ENCODE measurements at regions not wholly inside any gene's neighbourhood (a gene's known extent, or its start where the extent isn't known, plus 50 kb on each side); places are given as distances from the start of the nearest gene placed in this dataset.

- FAIRE-seq (no peak), DNase-seq (ENCODE audit: low read depth, low spot score) (no peak)
- Histone ChIP-seq H3K4me1 (ENCODE audit: control insufficient read depth, extremely low read depth, insufficient read depth, low read length) (no peaks in the 10 kb centered on the region), H3K27me3 (ENCODE audit: control insufficient read depth, extremely low read depth, insufficient read depth, low read length) (peaks cover 5% of the 10 kb centered on the region), H2AFZ (ENCODE audit: control insufficient read depth, low read length) (no peak overlapping the region), H3K9me3 (ENCODE audit: control insufficient read depth, low read depth, low read length) (no peaks in the 10 kb centered on the region), H4K20me1 (ENCODE audit: control insufficient read depth, extremely low read depth, insufficient read depth, low read length) (no peaks in the 10 kb centered on the region), H3K4me2 (ENCODE audit: control insufficient read depth, extremely low read depth, insufficient read depth, low read depth, low read length) (no peak overlapping the region), H3K36me3 (ENCODE audit: control insufficient read depth in 2 of 2, extremely low read depth in 1 of 2, insufficient read depth in 2 of 2, low read length in 2 of 2) (no peaks in the 10 kb centered on the region), H3K79me2 (ENCODE audit: control insufficient read depth, insufficient read depth, low read length) (no peaks in the 10 kb centered on the region), H3K9ac (ENCODE audit: control insufficient read depth, extremely low read depth, insufficient read depth, low read length) (no peak overlapping the region), H3K27ac (ENCODE audit: control insufficient read depth, insufficient read depth, low read length) (no peak overlapping the region), H3K9me1 (ENCODE audit: control insufficient read depth, extremely low read depth, insufficient read depth, low read length) (no peaks in the 10 kb centered on the region), H3K4me3 (ENCODE audit: control insufficient read depth in 2 of 3, extremely low read depth in 1 of 3, insufficient read depth in 2 of 3, low read depth in 1 of 3, low read length in 3 of 3) (no peak overlapping the region)
- TF ChIP-seq EZH2 (IDR thresholded peaks at IDR 0.05; ENCODE audit: low read length) (no peak), CTCF (optimal IDR thresholded peaks at IDR 0.05 in 1 of 3, IDR thresholded peaks at IDR 0.05 in 1 of 3, conservative IDR thresholded peaks at IDR 0.05 in 1 of 3; ENCODE audit: extremely low read depth in 1 of 3, insufficient read depth in 2 of 3, low read length in 3 of 3) (no peak)
- dilution Hi-C loops (cut with MboI; ENCODE audit: extremely low pct_ligation_motif_present, low sequenced_read_pairs), result no loop called here
Observed at GRCh38 chr1:95509989-95510388, 276.0 kb downstream of the RWDD3 start.

- H3K4me1 ChIP-seq (ENCODE audit: control insufficient read depth, extremely low read depth, insufficient read depth, low read length), result no peaks in the 10 kb centered on the region
- no peak for TF ChIP-seq EZH2 (IDR thresholded peaks at IDR 0.05; ENCODE audit: low read length)
- no peak for TF ChIP-seq CTCF (optimal IDR thresholded peaks at IDR 0.05 in 1 of 3, IDR thresholded peaks at IDR 0.05 in 1 of 3, conservative IDR thresholded peaks at IDR 0.05 in 1 of 3; ENCODE audit: extremely low read depth in 1 of 3, insufficient read depth in 2 of 3, low read length in 3 of 3)
- no peak overlapping the region for H2AFZ ChIP-seq (ENCODE audit: control insufficient read depth, low read length)
- no peak overlapping the region for H3K4me3 ChIP-seq (ENCODE audit: control insufficient read depth in 2 of 3, extremely low read depth in 1 of 3, insufficient read depth in 2 of 3, low read depth in 1 of 3, low read length in 3 of 3)
- no peak overlapping the region for H3K9ac ChIP-seq (ENCODE audit: control insufficient read depth, extremely low read depth, insufficient read depth, low read length)
- no peak overlapping the region for H3K4me2 ChIP-seq (ENCODE audit: control insufficient read depth, extremely low read depth, insufficient read depth, low read depth, low read length)
- H3K9me1 ChIP-seq (ENCODE audit: control insufficient read depth, extremely low read depth, insufficient read depth, low read length), result no peaks in the 10 kb centered on the region
- H3K79me2 ChIP-seq (ENCODE audit: control insufficient read depth, insufficient read depth, low read length), result no peaks in the 10 kb centered on the region
- no peaks in the 10 kb centered on the region for H3K9me3 ChIP-seq (ENCODE audit: control insufficient read depth, low read depth, low read length)
- no peaks in the 10 kb centered on the region for H4K20me1 ChIP-seq (ENCODE audit: control insufficient read depth, extremely low read depth, insufficient read depth, low read length)
- H3K36me3 ChIP-seq (ENCODE audit: control insufficient read depth in 2 of 2, extremely low read depth in 1 of 2, insufficient read depth in 2 of 2, low read length in 2 of 2), result no peaks in the 10 kb centered on the region
- no peak overlapping the region for H3K27ac ChIP-seq (ENCODE audit: control insufficient read depth, insufficient read depth, low read length)
- H3K27me3 ChIP-seq (ENCODE audit: control insufficient read depth, extremely low read depth, insufficient read depth, low read length), result peaks cover 5% of the 10 kb centered on the region
- DNase-seq (ENCODE audit: low read depth, low spot score), result no peak
- dilution Hi-C loops (cut with MboI; ENCODE audit: extremely low pct_ligation_motif_present, low sequenced_read_pairs), result no loop called here
- no peak for FAIRE-seq
Observed at GRCh38 chr1:95512925-95513324, 278.9 kb downstream of the RWDD3 start.

All from keratinocyte (primary cell).